H54 (cell line): ENCODE measurements at regions not wholly inside any gene's neighbourhood (a gene's known extent, or its start where the extent isn't known, plus 50 kb on each side); places are given as distances from the start of the nearest gene placed in this dataset.
"Not testable (repeated sequence)": the region's sequence is repeated elsewhere in the genome, so short reads cannot be mapped to it uniquely, and the experiment has no call there.

Experiments
- DNase-seq: peaks from one replicate; pipeline ENCODE4 v3.0.0; 2011; ENCODE audit warnings: low spot score, mixed read lengths; ENCODE audit not compliant: insufficient read length
- FAIRE-seq: peaks from 3 replicates; lab custom pipeline; 2011; peaks lifted over from hg19 to GRCh38; lab: Jason Lieb, UNC
- POLR2A ChIP-seq: IDR thresholded peaks from 2 replicates; pipeline ENCODE4 v1.6.1; 2011; ENCODE audit warnings: low read depth, mild to moderate bottlenecking, low read length

- DNase-seq (no peak), FAIRE-seq (no peak)
- TF ChIP-seq POLR2A: no peak
Observed at GRCh38 chr1:199799116-199799515, 228.4 kb upstream of the NR5A2 start.

GRCh38 chr1:199804526-199804925 is 223.0 kb upstream of the NR5A2 start:
- TF ChIP-seq POLR2A: no peak
- FAIRE-seq: no peak
- DNase-seq: no peak

DNA sequence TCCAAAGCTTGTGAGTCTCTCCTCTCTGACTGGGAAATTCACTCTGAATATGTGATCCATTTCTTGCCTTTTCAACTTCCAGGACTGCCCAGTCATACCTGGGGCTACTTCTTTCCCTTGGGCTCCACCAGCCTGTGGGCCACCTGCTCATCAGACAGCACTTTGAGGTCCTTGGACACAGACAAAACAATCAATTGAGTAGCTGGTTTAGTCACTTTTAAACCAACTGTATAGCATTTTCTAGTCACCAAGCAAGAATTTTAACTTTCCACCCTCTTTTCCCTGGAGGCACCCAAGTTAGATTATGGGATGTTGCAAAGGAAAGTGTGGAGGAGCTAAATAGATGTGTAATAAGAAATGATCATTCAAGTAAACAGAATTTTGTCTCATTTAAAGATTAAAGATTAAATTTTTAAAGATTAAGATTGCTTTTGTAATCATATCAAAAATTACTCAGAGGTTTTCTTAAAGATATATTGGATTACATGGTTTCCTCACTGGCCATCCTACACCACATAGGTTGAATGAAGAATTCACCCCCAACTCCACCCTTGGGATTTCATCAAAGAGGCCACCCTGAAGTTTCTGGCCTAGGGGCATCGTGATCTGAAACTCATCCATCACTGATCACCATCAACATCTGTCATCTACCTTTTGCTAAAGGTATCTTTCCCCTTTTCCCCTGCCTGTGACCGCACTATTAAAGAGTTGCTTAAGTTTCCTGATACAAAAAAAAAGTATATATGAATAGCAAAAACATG is 219.2 kb upstream of the NR5A2 start:
- TF ChIP-seq POLR2A: no peak
- DNase-seq (no peak), FAIRE-seq (no peak)

GRCh38 chr1:199809311-199809710 is 218.2 kb upstream of the NR5A2 start:
- no peak for DNase-seq
- FAIRE-seq: no peak
- TF ChIP-seq POLR2A: no peak

- no peak for FAIRE-seq
- no peak for DNase-seq
- no peak for TF ChIP-seq POLR2A
Observed at GRCh38 chr1:199811163-199811562, 216.3 kb upstream of the NR5A2 start.

DNA sequence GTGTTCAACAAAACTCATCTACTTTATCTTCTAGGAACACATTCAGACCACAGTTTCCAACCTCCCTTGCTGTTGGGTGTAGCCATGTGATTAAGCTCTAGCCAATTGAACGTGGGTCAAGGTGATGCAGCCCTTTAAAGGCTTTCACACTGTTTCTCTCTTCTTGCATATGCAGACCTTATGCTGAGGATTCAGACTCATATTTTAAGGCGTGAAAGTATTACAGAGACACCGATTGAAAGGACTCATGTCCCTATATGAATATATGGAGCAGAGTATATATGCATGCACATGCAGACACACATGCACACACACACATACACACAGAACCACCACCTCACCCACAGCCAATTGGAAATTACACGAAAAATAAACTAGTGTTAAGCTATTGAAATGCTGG is 214.3 kb upstream of the NR5A2 start:
- TF ChIP-seq POLR2A: no peak
- no peak for DNase-seq
- no peak for FAIRE-seq

GRCh38 chr1:199815947-199816346 is 211.6 kb upstream of the NR5A2 start:
- no peak for TF ChIP-seq POLR2A
- no peak for DNase-seq
- FAIRE-seq: no peak

GRCh38 chr1:199817266-199817665 is 210.2 kb upstream of the NR5A2 start:
- no peak for DNase-seq
- TF ChIP-seq POLR2A: no peak
- FAIRE-seq: no peak

DNA sequence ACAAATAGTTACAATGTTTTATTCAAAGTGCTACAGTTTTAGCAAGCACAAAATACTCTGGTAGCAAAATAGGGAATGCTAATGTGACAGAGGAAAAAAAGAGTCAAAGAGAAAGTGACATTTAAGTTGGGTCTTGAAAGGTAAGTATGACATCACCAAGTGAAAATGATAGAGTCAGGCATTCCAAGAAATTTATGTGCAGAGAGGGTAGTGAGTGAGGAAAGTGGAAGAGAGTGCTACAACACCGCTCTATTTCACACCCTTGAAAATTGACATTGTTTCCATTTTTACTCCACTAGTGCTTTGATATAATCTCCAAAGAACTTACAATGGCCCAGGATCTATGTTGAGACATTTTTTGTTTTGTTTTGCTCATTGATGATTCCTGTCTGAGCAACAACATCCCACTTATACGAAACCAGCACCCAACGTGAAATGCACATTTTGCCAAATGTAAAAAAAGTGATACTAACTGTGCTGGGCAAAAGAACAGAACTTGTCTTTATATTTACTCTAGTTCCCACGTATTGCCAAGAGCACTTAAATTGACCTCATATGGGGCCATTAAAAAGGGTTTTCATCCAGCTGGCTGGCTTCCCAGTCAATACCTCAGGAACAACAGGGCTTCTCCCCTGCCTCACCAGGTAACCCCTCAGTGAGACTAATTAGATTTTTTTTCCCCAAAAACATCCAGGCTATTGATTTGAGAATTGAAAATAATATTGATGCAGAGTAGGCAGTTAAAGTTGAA is 206.3 kb upstream of the NR5A2 start:
- no peak for TF ChIP-seq POLR2A
- DNase-seq: no peak
- no peak for FAIRE-seq

- no peak for TF ChIP-seq POLR2A
- DNase-seq: no peak
- FAIRE-seq: no peak
Observed at GRCh38 chr1:199832451-199832850, 195.1 kb upstream of the NR5A2 start.

GRCh38 chr1:199834711-199835110 is 192.8 kb upstream of the NR5A2 start:
- no peak for FAIRE-seq
- TF ChIP-seq POLR2A: no peak
- no peak for DNase-seq

DNA sequence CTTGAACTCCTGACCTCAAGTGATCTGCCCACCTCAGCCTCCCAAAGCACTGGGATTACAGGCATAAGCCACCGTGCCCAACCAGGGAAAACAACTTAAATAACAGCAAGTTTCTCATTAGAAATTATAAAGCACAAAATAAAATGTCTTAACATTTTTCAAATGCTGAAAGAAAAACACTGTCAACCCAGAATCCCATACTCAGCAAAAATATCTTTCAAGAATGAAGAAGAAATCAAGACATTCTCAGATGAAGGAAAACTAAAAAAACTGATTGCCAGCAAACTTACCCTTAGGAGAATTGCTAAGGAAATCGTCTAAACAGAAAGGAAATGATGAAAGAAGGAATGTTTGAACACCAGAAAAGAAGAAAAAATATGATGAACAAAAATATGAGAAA is 191.1 kb upstream of the NR5A2 start:
- no peak for TF ChIP-seq POLR2A
- no peak for FAIRE-seq

DNA sequence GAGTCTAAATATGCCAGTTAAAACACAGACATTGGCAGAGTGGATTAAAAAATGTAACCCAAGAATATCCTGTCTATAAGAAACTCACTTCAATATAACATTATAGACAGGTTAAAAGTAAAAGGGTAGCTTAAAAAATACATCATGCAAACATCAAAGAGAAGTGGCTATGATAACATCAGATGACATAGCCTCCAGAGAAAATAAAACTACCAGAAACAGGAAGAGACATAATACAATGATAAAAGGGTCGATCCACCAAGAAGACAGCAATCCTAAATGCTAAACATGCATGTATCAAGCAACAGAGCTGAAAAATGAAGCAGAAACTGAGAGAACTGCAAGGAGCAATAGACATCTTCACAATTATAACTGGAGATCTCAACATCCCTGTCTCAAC is 190.2 kb upstream of the NR5A2 start:
- no peak for TF ChIP-seq POLR2A
- no peak for FAIRE-seq
- DNase-seq: no peak

More for the DNA sequence above, 191.1 kb upstream of the NR5A2 start:
- no peak for DNase-seq

DNA sequence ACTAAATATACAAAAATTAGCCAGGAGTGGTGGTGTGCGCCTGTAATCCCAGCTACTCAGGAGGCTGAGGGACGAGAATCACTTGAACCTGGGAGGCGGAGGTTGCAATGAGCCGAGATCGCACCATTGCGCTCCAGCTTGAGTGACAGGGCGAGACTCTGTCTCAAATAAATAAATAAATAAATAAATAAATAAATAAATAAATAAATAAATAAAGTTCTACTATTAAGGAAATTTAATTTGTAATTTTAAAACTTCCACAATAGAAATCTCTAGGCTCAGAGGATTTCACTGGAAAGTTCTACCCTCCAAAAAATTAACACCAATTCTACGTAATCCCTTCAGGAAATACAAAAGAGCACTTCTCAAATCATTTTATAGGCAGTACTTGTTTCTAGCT is 187.9 kb upstream of the NR5A2 start:
- FAIRE-seq: not testable (repeated sequence)

GRCh38 chr1:199843096-199843495 is 184.4 kb upstream of the NR5A2 start:
- FAIRE-seq, DNase-seq: not testable (repeated sequence)

More for the DNA sequence above, 187.9 kb upstream of the NR5A2 start:
- not testable (repeated sequence) for DNase-seq

GRCh38 chr1:199843861-199844260 is 183.6 kb upstream of the NR5A2 start:
- FAIRE-seq: no peak
- no peak for TF ChIP-seq POLR2A
- no peak for DNase-seq
